Stomach (tissue), 4 donors: ENCODE measurements at regions not wholly inside any gene's neighbourhood (a gene's known extent, or its start where the extent isn't known, plus 50 kb on each side); places are given as distances from the start of the nearest gene placed in this dataset.

Experiments
- POLR2A ChIP-seq, 4 donors: fragments of 450-650 bp; IDR thresholded peaks; one replicate each; pipeline ENCODE4 v1.6.1; 2016; ENCODE audit warnings: antibody characterized with exemption in 4 of 4, control low read depth in 2 of 4, mild to moderate bottlenecking in 1 of 4, moderate library complexity in 1 of 4
- POLR2AphosphoS5 ChIP-seq, 3 donors: sonication (generic); formaldehyde crosslinking; IDR thresholded peaks; one replicate each; pipeline ENCODE4 v1.6.1; 2016; ENCODE audit warnings: antibody characterized with exemption in 3 of 3
- TF ChIP-seq, protein P1 (sequence below), 7 experiments: fragments of 450-650 bp in 4 of 7; fragments of 200-600 bp in 3 of 7; sonication (generic) in 3 of 7; IDR thresholded peaks; one replicate each; pipeline ENCODE4 v1.5.1; 2016 to 2019; ENCODE audit warnings: antibody characterized with exemption in 7 of 7, control low read depth in 2 of 7, mild to moderate bottlenecking in 1 of 7

DNA sequence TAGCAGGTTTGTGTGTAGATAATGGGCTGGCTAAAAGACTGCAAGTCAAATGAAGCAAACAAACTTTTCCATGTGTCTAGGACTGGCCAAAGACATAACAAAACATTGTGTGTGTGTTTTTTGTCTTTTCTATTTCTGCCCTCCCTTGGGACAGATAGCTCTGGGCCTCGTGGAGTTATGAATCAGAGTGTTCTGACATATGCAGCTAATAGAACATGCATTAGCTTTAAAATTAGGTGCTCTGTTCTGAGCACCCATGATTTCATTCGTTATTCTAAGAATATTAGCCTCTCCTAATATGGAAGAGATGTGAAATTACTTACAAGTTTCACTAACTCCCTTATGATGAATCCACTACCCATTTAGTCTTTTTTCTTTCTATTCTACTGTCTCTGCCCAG lies 367.3 kb upstream of the PAPPA start:
- TF ChIP-seq POLR2A (IDR thresholded peaks at IDR 0.05) (no peak), POLR2AphosphoS5 (IDR thresholded peaks at IDR 0.05) (no peak)
- TF ChIP-seq, protein P1, sequence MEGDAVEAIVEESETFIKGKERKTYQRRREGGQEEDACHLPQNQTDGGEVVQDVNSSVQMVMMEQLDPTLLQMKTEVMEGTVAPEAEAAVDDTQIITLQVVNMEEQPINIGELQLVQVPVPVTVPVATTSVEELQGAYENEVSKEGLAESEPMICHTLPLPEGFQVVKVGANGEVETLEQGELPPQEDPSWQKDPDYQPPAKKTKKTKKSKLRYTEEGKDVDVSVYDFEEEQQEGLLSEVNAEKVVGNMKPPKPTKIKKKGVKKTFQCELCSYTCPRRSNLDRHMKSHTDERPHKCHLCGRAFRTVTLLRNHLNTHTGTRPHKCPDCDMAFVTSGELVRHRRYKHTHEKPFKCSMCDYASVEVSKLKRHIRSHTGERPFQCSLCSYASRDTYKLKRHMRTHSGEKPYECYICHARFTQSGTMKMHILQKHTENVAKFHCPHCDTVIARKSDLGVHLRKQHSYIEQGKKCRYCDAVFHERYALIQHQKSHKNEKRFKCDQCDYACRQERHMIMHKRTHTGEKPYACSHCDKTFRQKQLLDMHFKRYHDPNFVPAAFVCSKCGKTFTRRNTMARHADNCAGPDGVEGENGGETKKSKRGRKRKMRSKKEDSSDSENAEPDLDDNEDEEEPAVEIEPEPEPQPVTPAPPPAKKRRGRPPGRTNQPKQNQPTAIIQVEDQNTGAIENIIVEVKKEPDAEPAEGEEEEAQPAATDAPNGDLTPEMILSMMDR (IDR thresholded peaks at IDR 0.05) = no peak
